Stomach (tissue), 4 donors: ENCODE measurements at regions not wholly inside any gene's neighbourhood (a gene's known extent, or its start where the extent isn't known, plus 50 kb on each side); places are given as distances from the start of the nearest gene placed in this dataset.

Experiments
- CTCF ChIP-seq, 7 experiments: fragments of 450-650 bp in 4 of 7; fragments of 200-600 bp in 3 of 7; sonication (generic) in 3 of 7; IDR thresholded peaks; one replicate each; pipeline ENCODE4 v1.5.1; 2016 to 2019; ENCODE audit warnings: antibody characterized with exemption in 7 of 7, control low read depth in 2 of 7, mild to moderate bottlenecking in 1 of 7
- POLR2A ChIP-seq, 4 donors: fragments of 450-650 bp; IDR thresholded peaks; one replicate each; pipeline ENCODE4 v1.6.1; 2016; ENCODE audit warnings: antibody characterized with exemption in 4 of 4, control low read depth in 2 of 4, mild to moderate bottlenecking in 1 of 4, moderate library complexity in 1 of 4
- POLR2AphosphoS5 ChIP-seq, 3 donors: sonication (generic); formaldehyde crosslinking; IDR thresholded peaks; one replicate each; pipeline ENCODE4 v1.6.1; 2016; ENCODE audit warnings: antibody characterized with exemption in 3 of 3

DNA sequence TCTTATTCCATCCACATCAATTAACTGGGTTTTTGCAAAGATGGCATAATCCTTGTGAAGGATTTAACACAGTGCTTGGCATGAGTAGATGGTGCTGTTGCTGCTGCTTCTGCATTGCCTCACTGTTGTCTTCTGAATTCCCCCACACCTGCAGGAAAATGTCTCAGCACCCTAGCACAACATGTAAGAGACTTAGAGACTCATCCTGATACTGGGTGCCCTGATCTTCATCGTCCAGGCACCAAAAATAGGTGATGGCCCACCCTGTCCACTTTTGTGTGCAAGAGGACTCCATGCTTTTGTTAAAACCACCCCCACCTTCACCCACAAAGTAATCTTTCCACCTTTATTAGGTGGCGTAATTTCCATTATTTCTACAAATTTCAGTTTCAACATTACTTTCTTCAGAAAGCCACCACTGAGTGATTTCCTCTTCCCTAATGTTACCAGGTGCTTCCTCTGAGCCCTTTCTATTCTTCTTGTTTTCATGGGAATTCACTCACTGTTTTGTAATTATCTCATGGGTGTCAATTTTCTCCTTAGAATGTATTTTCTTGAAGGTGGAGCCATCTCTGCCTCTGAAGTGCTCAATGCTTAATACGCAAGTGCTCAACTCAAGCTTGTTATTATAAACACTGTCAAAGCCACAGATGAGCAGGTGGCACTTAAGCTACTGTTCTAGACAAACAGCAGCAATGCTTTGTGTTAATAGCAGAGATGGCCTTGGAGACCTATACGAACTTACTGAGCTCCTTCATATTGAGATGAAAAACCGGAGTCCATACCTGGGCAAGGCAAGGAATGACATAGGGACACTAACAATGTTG is 89.5 kb downstream of the HS3ST1 start:
- no peak for TF ChIP-seq CTCF (IDR thresholded peaks at IDR 0.05)
- TF ChIP-seq POLR2AphosphoS5 (IDR thresholded peaks at IDR 0.05) = no peak
- TF ChIP-seq POLR2A (IDR thresholded peaks at IDR 0.05) = no peak
